GM23338 (cell line): ENCODE measurements at regions not wholly inside any gene's neighbourhood (a gene's known extent, or its start where the extent isn't known, plus 50 kb on each side); places are given as distances from the start of the nearest gene placed in this dataset.

Source experiments
- ATAC-seq: fragments of 200-7000 bp; cut with Tn5 transposase; 3 replicates; pipeline ENCODE4 v1.9.1; 2020
- DNase-seq: peaks from one replicate; pipeline ENCODE4 v3.0.0-alpha.2; 2015; ENCODE audit warnings: low spot score
- H2AFZ ChIP-seq: fragments of 200-600 bp; sonication (generic); 2 replicates; pipeline ENCODE4 v1.8.0; 2016; ENCODE audit warnings: antibody characterized with exemption, mild to moderate bottlenecking, moderate library complexity
- H3F3A ChIP-seq: fragments of 200-600 bp; sonication (generic); replicated peaks from 2 replicates; pipeline ENCODE4 v1.8.0; 2017; ENCODE audit warnings: antibody characterized with exemption, mixed run types, low read depth
- H3K27ac ChIP-seq: fragments of 200-600 bp; sonication (generic); 2 replicates; pipeline ENCODE4 v1.6.1; 2016; ENCODE audit warnings: low read depth
- H3K27me3 ChIP-seq: fragments of 200-600 bp; sonication (generic); 2 replicates; pipeline ENCODE4 v1.8.0; 2016; ENCODE audit warnings: mild to moderate bottlenecking, mixed run types, moderate library complexity; ENCODE audit not compliant: insufficient read depth
- H3K36me3 ChIP-seq: fragments of 200-600 bp; sonication (generic); 2 replicates; pipeline ENCODE4 v1.8.0; 2016; ENCODE audit warnings: mild to moderate bottlenecking; ENCODE audit not compliant: insufficient read depth
- H3K4me1 ChIP-seq: fragments of 200-600 bp; sonication (generic); 2 replicates; pipeline ENCODE4 v1.8.0; 2016; ENCODE audit warnings: mild to moderate bottlenecking, moderate library complexity; ENCODE audit not compliant: insufficient read depth
- H3K4me2 ChIP-seq: fragments of 200-600 bp; sonication (generic); 2 replicates; pipeline ENCODE4 v1.7.1; 2017; ENCODE audit warnings: mixed run types
- H3K4me3 ChIP-seq: fragments of 200-600 bp; sonication (generic); 2 replicates; pipeline ENCODE4 v1.6.1; 2016; ENCODE audit warnings: mixed run types
- H3K79me2 ChIP-seq: fragments of 200-600 bp; sonication (generic); replicated peaks from 2 replicates; pipeline ENCODE4 v1.8.0; 2017; ENCODE audit warnings: mild to moderate bottlenecking; ENCODE audit not compliant: insufficient read depth
- H3K9me2 ChIP-seq: fragments of 200-600 bp; sonication (generic); 2 replicates; pipeline ENCODE4 v1.8.0; 2017; ENCODE audit not compliant: insufficient read depth
- H4K20me1 ChIP-seq: fragments of 200-600 bp; sonication (generic); replicated peaks from 2 replicates; pipeline ENCODE4 v1.8.0; 2017; ENCODE audit warnings: mild to moderate bottlenecking; ENCODE audit not compliant: insufficient read depth
- H3K27ac Mint-ChIP-seq: 2 replicates; pipeline ENCODE4 v1.8.0; 2020; ENCODE audit warnings: inconsistent platforms, mild to moderate bottlenecking, moderate library complexity, mixed read lengths
- H3K27me3 Mint-ChIP-seq: 3 replicates; pipeline ENCODE4 v1.8.0; 2022; ENCODE audit warnings: low read depth, mild to moderate bottlenecking, moderate library complexity, mixed read lengths, inconsistent platforms; ENCODE audit not compliant: insufficient read depth, poor library complexity
- H3K36me3 Mint-ChIP-seq: 3 replicates; pipeline ENCODE4 v1.8.0; 2021; ENCODE audit warnings: low read depth, mild to moderate bottlenecking, inconsistent platforms, moderate library complexity, mixed read lengths
- H3K4me1 Mint-ChIP-seq: 3 replicates; pipeline ENCODE4 v1.8.0; 2020; ENCODE audit warnings: mild to moderate bottlenecking, inconsistent platforms, mixed read lengths
- H3K4me3 Mint-ChIP-seq: 3 replicates; pipeline ENCODE4 v1.8.0; 2021; ENCODE audit warnings: moderate library complexity, mild to moderate bottlenecking, inconsistent platforms, mixed read lengths
- H3K9me3 Mint-ChIP-seq: 3 replicates; pipeline ENCODE4 v1.8.0; 2020; ENCODE audit warnings: moderate library complexity, mild to moderate bottlenecking, inconsistent platforms, mixed read lengths
- CREB1 ChIP-seq: fragments of 250-450 bp; sonication (Bioruptor Pico); IDR thresholded peaks from 2 replicates; pipeline ENCODE4 v1.5.0; 2020; ENCODE audit warnings: low read depth, mild to moderate bottlenecking, moderate library complexity
- CTCF ChIP-seq, 2 experiments: fragments of 200-600 bp in 1 of 2; sonication (generic) in 1 of 2; conservative IDR thresholded peaks; 2 replicates each; pipeline versions ENCODE4 v1.5.1 to v1.6.1; 2016 to 2017; ENCODE audit warnings: antibody characterized with exemption in 2 of 2, low read depth in 2 of 2, mild to moderate bottlenecking in 2 of 2, moderate library complexity in 1 of 2
- ETS1 ChIP-seq: IDR thresholded peaks from 2 replicates; pipeline ENCODE4 v1.6.1; 2016; ENCODE audit warnings: antibody characterized with exemption
- EZH2 ChIP-seq: fragments of 200-600 bp; sonication (generic); IDR thresholded peaks from one replicate; pipeline ENCODE4 v1.8.0; 2017; ENCODE audit warnings: antibody characterized with exemption, mild to moderate bottlenecking, low read depth; ENCODE audit not compliant: unreplicated experiment
- EZH2phosphoT487 ChIP-seq: fragments of 200-600 bp; sonication (generic); IDR thresholded peaks from one replicate; pipeline ENCODE4 v1.8.1; 2018; ENCODE audit warnings: antibody characterized with exemption; ENCODE audit not compliant: unreplicated experiment
- JUNB ChIP-seq: IDR thresholded peaks from one replicate; pipeline ENCODE4 v1.6.1; 2016; ENCODE audit warnings: antibody characterized with exemption; ENCODE audit not compliant: unreplicated experiment
- NANOG ChIP-seq: IDR thresholded peaks from 2 replicates; pipeline ENCODE4 v1.6.1; 2016; ENCODE audit warnings: antibody characterized with exemption, borderline replicate concordance
- POLR2AphosphoS5 ChIP-seq: IDR thresholded peaks from 2 replicates; pipeline ENCODE4 v1.6.1; 2016; ENCODE audit warnings: antibody characterized with exemption, low read depth
- REST ChIP-seq: IDR thresholded peaks from one replicate; pipeline ENCODE4 v1.6.1; 2018; ENCODE audit warnings: antibody characterized with exemption; ENCODE audit not compliant: unreplicated experiment
- STAT1 ChIP-seq: IDR thresholded peaks from one replicate; pipeline ENCODE4 v1.6.1; 2016; ENCODE audit warnings: antibody characterized with exemption; ENCODE audit not compliant: unreplicated experiment
- ZNF331 ChIP-seq: fragments of 250-450 bp; sonication (Bioruptor Pico); IDR thresholded peaks from 2 replicates; pipeline ENCODE4 v1.5.0; 2020; ENCODE audit warnings: low read depth, mild to moderate bottlenecking, moderate library complexity
- ZNF462 ChIP-seq: fragments of 250-450 bp; sonication (Bioruptor Pico); IDR thresholded peaks from 2 replicates; pipeline ENCODE4 v1.5.0; 2020; ENCODE audit warnings: mild to moderate bottlenecking, moderate library complexity

- no peak overlapping the region for H3K27ac Mint-ChIP-seq
- Histone ChIP-seq H3K9me2 (no peaks in the 10 kb centered on the region), H3K27me3 (no peaks in the 10 kb centered on the region), H3K4me3 (no peak overlapping the region), H3K4me1 (no peaks in the 10 kb centered on the region), H4K20me1 (no peaks in the 10 kb centered on the region), H2AFZ (no peak overlapping the region), H3K4me2 (no peak overlapping the region), H3K79me2 (no peaks in the 10 kb centered on the region), H3K36me3 (peaks cover 3% of the 10 kb centered on the region; the same call in 1 of the 2 replicates), H3K27ac (no peak overlapping the region), H3F3A (no peaks in the 10 kb centered on the region)
- TF ChIP-seq ZNF462 (no peak), ZNF331 (CRISPR knock-in tag) (no peak), CREB1 (CRISPR knock-in tag) (no peak), EZH2 (no peak), REST (no peak), JUNB (no peak), STAT1 (no peak), NANOG (no peak), EZH2phosphoT487 (no peak), CTCF (conservative IDR thresholded peaks at IDR 0.05; ENCODE audit: low read depth in 2 of 2) (no peak), ETS1 (no peak), POLR2AphosphoS5 (no peak)
- ATAC-seq (no peak), DNase-seq (no peak)
- H3K4me1 Mint-ChIP-seq = no peaks in the 10 kb centered on the region
- H3K27me3 Mint-ChIP-seq = no peaks in the 10 kb centered on the region
- H3K36me3 Mint-ChIP-seq = peaks cover 3% of the 10 kb centered on the region; the same call in 2 of the 3 replicates
- no peak overlapping the region for H3K4me3 Mint-ChIP-seq
- peaks cover 7% of the 10 kb centered on the region; the same call in 2 of the 3 replicates for H3K9me3 Mint-ChIP-seq
Measured at GRCh38 chr21:23083242-23083641, 2085.0 kb downstream of the NCAM2 start.
